OCI-LY3 (cell line): ENCODE measurements at regions not wholly inside any gene's neighbourhood (a gene's known extent, or its start where the extent isn't known, plus 50 kb on each side); places are given as distances from the start of the nearest gene placed in this dataset.

Source experiments
- H2AFZ ChIP-seq: fragments of 200-600, 300-600 bp; shearing (Covaris generic); 2 replicates; pipeline ENCODE4 v1.6.0; 2014; ENCODE audit warnings: antibody characterized with exemption, low read depth, low read length
- H3K27ac ChIP-seq: fragments of 200-600, 300-600 bp; sonication (generic); 2 replicates; pipeline ENCODE4 v1.5.1; 2014; ENCODE audit warnings: mild to moderate bottlenecking, low read length, moderate library complexity, mixed read lengths
- H3K27me3 ChIP-seq: fragments of 200-600, 300-600 bp; sonication (generic); 2 replicates; pipeline ENCODE4 v1.6.1; 2014; ENCODE audit warnings: low read depth, low read length, mixed read lengths
- H3K36me3 ChIP-seq: fragments of 200-600, 300-600 bp; sonication (generic); replicated peaks from 2 replicates; pipeline ENCODE3; 2014; ENCODE audit warnings: low read depth, low read length, mixed read lengths
- H3K4me1 ChIP-seq: fragments of 300-600, 200-600 bp; sonication (generic); 2 replicates; pipeline ENCODE4 v1.6.1; 2014; ENCODE audit warnings: low read length, mixed read lengths
- H3K4me2 ChIP-seq: fragments of 200-600, 300-600 bp; sonication (generic); 2 replicates; pipeline ENCODE4 v1.6.1; 2014; ENCODE audit warnings: low read length, mixed read lengths
- H3K4me3 ChIP-seq: fragments of 300-600, 200-600 bp; sonication (generic); 2 replicates; pipeline ENCODE4 v1.5.1; 2014; ENCODE audit warnings: antibody characterized with exemption, mild to moderate bottlenecking, low read length, moderate library complexity
- H3K79me2 ChIP-seq: fragments of 300-600, 200-600 bp; shearing (Covaris generic); 2 replicates; pipeline ENCODE4 v1.6.1; 2014; ENCODE audit warnings: mild to moderate bottlenecking, low read length, mixed read lengths
- H3K9ac ChIP-seq: fragments of 300-600, 200-600 bp; shearing (Covaris generic); 2 replicates; pipeline ENCODE4 v1.6.0; 2014; ENCODE audit warnings: mild to moderate bottlenecking, low read length, moderate library complexity
- H3K9me3 ChIP-seq: fragments of 200-600, 300-600 bp; shearing (Covaris generic); 2 replicates; pipeline ENCODE4 v1.6.1; 2014; ENCODE audit warnings: low read length, mixed read lengths; ENCODE audit not compliant: insufficient read depth
- H4K20me1 ChIP-seq: fragments of 200-600, 300-600 bp; sonication (generic); 2 replicates; pipeline ENCODE4 v1.6.1; 2016; ENCODE audit warnings: low read length, mixed read lengths; ENCODE audit not compliant: insufficient read depth
- CTCF ChIP-seq: fragments of 200-600, 300-600 bp; sonication (generic); IDR thresholded peaks from 2 replicates; pipeline ENCODE4 v1.5.1; 2014; ENCODE audit warnings: antibody characterized with exemption, low read length, low read depth
- EZH2phosphoT487 ChIP-seq: fragments of 200-600 bp; shearing (Covaris generic); IDR thresholded peaks from 2 replicates; pipeline ENCODE4 v1.6.1; 2018; ENCODE audit warnings: antibody characterized with exemption, mixed run types, low read depth

GRCh38 chr6:43979525-43979924, 147.7 kb downstream of the MRPL14 start:
- Histone ChIP-seq H3K36me3 (no peaks in the 10 kb centered on the region), H2AFZ (no peak overlapping the region), H3K9me3 (peaks cover 9% of the 10 kb centered on the region), H4K20me1 (no peaks in the 10 kb centered on the region), H3K27me3 (peaks cover 19% of the 10 kb centered on the region; the same call in 1 of the 2 replicates), H3K4me3 (no peak overlapping the region), H3K4me1 (peaks cover 17% of the 10 kb centered on the region), H3K4me2 (no peak overlapping the region), H3K9ac (no peak overlapping the region), H3K79me2 (no peaks in the 10 kb centered on the region), H3K27ac (no peak overlapping the region)
- no peak for TF ChIP-seq CTCF
- TF ChIP-seq EZH2phosphoT487 = no peak

GRCh38 chr6:43978473-43979346, 148.5 kb downstream of the MRPL14 start:
- Histone ChIP-seq H3K9me3 (peaks cover 9% of the 10 kb centered on the region), H3K4me2 (no peak overlapping the region), H3K79me2 (no peaks in the 10 kb centered on the region), H3K27me3 (peaks cover 23% of the 10 kb centered on the region; the same call in 1 of the 2 replicates), H3K36me3 (no peaks in the 10 kb centered on the region), H3K9ac (no peak overlapping the region), H4K20me1 (no peaks in the 10 kb centered on the region), H2AFZ (no peak overlapping the region), H3K27ac (no peak overlapping the region), H3K4me1 (peaks cover 17% of the 10 kb centered on the region), H3K4me3 (no peak overlapping the region)
- TF ChIP-seq EZH2phosphoT487 (no peak), CTCF (no peak)

GRCh38 chr6:43977404-43978111, 149.7 kb downstream of the MRPL14 start:
- Histone ChIP-seq H4K20me1 (no peaks in the 10 kb centered on the region), H3K9me3 (peaks cover 9% of the 10 kb centered on the region), H3K9ac (peak overlapping the region; percentile 1; the same call in 1 of the 2 replicates), H3K79me2 (no peaks in the 10 kb centered on the region), H3K4me1 (peaks cover 17% of the 10 kb centered on the region), H3K36me3 (no peaks in the 10 kb centered on the region), H3K4me2 (peak overlapping the region; percentile 77), H3K27me3 (peaks cover 23% of the 10 kb centered on the region; the same call in 1 of the 2 replicates), H2AFZ (peak overlapping the region; percentile 32; the same call in 1 of the 2 replicates), H3K4me3 (peak overlapping the region; percentile 44), H3K27ac (no peak overlapping the region)
- TF ChIP-seq CTCF (peak; percentile 16), EZH2phosphoT487 (no peak)
